Transverse colon (tissue), 4 donors: ENCODE measurements at regions not wholly inside any gene's neighbourhood (a gene's known extent, or its start where the extent isn't known, plus 50 kb on each side); places are given as distances from the start of the nearest gene placed in this dataset.

ENCODE experiments used
- DNase-seq: peaks from one replicate; pipeline ENCODE4 v3.0.0-alpha.2; 2019
- H3K27ac ChIP-seq, 4 donors: fragments of 200-600 bp; sonication (generic); 2 replicates each; pipeline ENCODE4 v1.5.1; 2016 to 2018; ENCODE audit warnings: inconsistent platforms in 4 of 4
- H3K27me3 ChIP-seq: fragments of 200-600 bp; sonication (generic); 2 replicates; pipeline ENCODE4 v1.5.1; 2017; ENCODE audit warnings: inconsistent platforms
- H3K36me3 ChIP-seq, 4 donors: fragments of 200-600 bp; sonication (generic); 2 replicates each; pipeline ENCODE4 v1.5.1; 2017 to 2019; ENCODE audit warnings: inconsistent platforms in 4 of 4
- H3K4me1 ChIP-seq, 4 donors: fragments of 200-600 bp; sonication (generic); 2 replicates each; pipeline ENCODE4 v1.5.1; 2017 to 2020; ENCODE audit warnings: inconsistent platforms in 4 of 4
- H3K4me3 ChIP-seq, 4 donors: fragments of 200-600 bp; sonication (generic); 1 replicate in 1 of 4; 2 replicates in 3 of 4; pipeline versions ENCODE4 v1.5.1 to v1.6.1; 2017 to 2019; ENCODE audit warnings: inconsistent platforms in 4 of 4
- H3K9me3 ChIP-seq, 2 donors: fragments of 200-600 bp; sonication (generic); 2 replicates each; pipeline ENCODE4 v1.5.1; 2017 to 2019; ENCODE audit warnings: inconsistent platforms in 2 of 2
- EP300 ChIP-seq: sonication (generic); formaldehyde crosslinking; IDR thresholded peaks from one replicate; pipeline ENCODE4 v1.6.1; 2017; ENCODE audit warnings: antibody characterized with exemption, low read depth
- POLR2A ChIP-seq: fragments of 450-650 bp; IDR thresholded peaks from one replicate; pipeline ENCODE4 v1.6.1; 2016; ENCODE audit warnings: antibody characterized with exemption, mild to moderate bottlenecking, moderate library complexity
- POLR2AphosphoS5 ChIP-seq, 3 donors: sonication (generic); formaldehyde crosslinking; IDR thresholded peaks; one replicate each; pipeline ENCODE4 v1.6.1; 2016; ENCODE audit warnings: antibody characterized with exemption in 3 of 3
- WGBS, 2 donors: methylation state at CpG; one replicate each; pipeline ENCODE4 v1.1.5; 2018; ENCODE audit warnings: low coverage in 1 of 2; 5-methylcytosine and 5-hydroxymethylcytosine counted together
- in situ Hi-C, 4 donors: fragments of 200-750 bp; cut with MboI; loops; one replicate each; pipeline versions ENCODE4 v1.15.0 to v1.15.1; 2017; ENCODE audit warnings: low sequenced_read_pairs in 3 of 4, low pct_ligation_motif_present in 1 of 4, low pct_unique_long_range_greater_than_20kb in 1 of 4
- intact Hi-C: fragments of 100-400 bp; cut with DNase I; formaldehyde crosslinking; loops from one replicate; pipeline ENCODE4 v1.15.1; 2023; ENCODE audit warnings: low total_unique reads
- TF ChIP-seq, protein P1 (sequence below), 5 experiments: fragments of 200-600 bp in 3 of 5; fragments of 450-650 bp in 2 of 5; sonication (generic) in 3 of 5; IDR thresholded peaks; 1 replicate in 2 of 5; 2 replicates in 3 of 5; pipeline ENCODE4 v1.5.1; 2016 to 2017; ENCODE audit warnings: antibody characterized with exemption in 5 of 5, inconsistent platforms in 3 of 5, mild to moderate bottlenecking in 2 of 5, moderate library complexity in 1 of 5

- Histone ChIP-seq H3K4me1 (no peaks in the 10 kb centered on the region), H3K4me3 (no peak overlapping the region), H3K27ac (no peak overlapping the region), H3K9me3 (peaks cover 0 to 3% of the 10 kb centered on the region in 2 donors), H3K36me3 (no peaks in the 10 kb centered on the region), H3K27me3 (no peaks in the 10 kb centered on the region)
- DNase-seq, result no peak
- intact Hi-C loops, result no loop called here
- in situ Hi-C loops, result no loop called here
- 83 to 91% methylated on average over 4 to 5 of the region's 5 CpGs for WGBS, 2 donors
- no peak for TF ChIP-seq EP300
- TF ChIP-seq, protein P1, sequence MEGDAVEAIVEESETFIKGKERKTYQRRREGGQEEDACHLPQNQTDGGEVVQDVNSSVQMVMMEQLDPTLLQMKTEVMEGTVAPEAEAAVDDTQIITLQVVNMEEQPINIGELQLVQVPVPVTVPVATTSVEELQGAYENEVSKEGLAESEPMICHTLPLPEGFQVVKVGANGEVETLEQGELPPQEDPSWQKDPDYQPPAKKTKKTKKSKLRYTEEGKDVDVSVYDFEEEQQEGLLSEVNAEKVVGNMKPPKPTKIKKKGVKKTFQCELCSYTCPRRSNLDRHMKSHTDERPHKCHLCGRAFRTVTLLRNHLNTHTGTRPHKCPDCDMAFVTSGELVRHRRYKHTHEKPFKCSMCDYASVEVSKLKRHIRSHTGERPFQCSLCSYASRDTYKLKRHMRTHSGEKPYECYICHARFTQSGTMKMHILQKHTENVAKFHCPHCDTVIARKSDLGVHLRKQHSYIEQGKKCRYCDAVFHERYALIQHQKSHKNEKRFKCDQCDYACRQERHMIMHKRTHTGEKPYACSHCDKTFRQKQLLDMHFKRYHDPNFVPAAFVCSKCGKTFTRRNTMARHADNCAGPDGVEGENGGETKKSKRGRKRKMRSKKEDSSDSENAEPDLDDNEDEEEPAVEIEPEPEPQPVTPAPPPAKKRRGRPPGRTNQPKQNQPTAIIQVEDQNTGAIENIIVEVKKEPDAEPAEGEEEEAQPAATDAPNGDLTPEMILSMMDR (IDR thresholded peaks at IDR 0.05), result no peak
- TF ChIP-seq POLR2AphosphoS5 (IDR thresholded peaks at IDR 0.05), result no peak
These were observed 425.2 kb upstream of the CNTNAP2 start for GRCh38 chr7:145691377-145691914.

- WGBS, 2 donors, result 83 to 87% methylated on average over 3 of the region's 3 CpGs
- no peak for TF ChIP-seq POLR2A
- TF ChIP-seq, protein P1 (IDR thresholded peaks at IDR 0.05), result no peak
- TF ChIP-seq POLR2AphosphoS5 (IDR thresholded peaks at IDR 0.05), result no peak
- TF ChIP-seq EP300, result no peak
- in situ Hi-C loops, result no loop called here
These were observed 435.0 kb upstream of the CNTNAP2 start for GRCh38 chr7:145681646-145682045.

GRCh38 chr7:145681159-145681558 lies 435.4 kb upstream of the CNTNAP2 start:
- Histone ChIP-seq H3K9me3 (no peaks in the 10 kb centered on the region), H3K36me3 (no peaks in the 10 kb centered on the region), H3K27ac (no peak overlapping the region), H3K4me1 (no peaks in the 10 kb centered on the region), H3K27me3 (no peaks in the 10 kb centered on the region), H3K4me3 (no peak overlapping the region)
- DNase-seq, result no peak
- in situ Hi-C loops, result no loop called here
- intact Hi-C loops, result no loop called here
- TF ChIP-seq POLR2AphosphoS5 (IDR thresholded peaks at IDR 0.05), result no peak
- no peak for TF ChIP-seq POLR2A
- TF ChIP-seq EP300, result no peak
- TF ChIP-seq, protein P1 (IDR thresholded peaks at IDR 0.05), result no peak

More at GRCh38 chr7:145681646-145682045, 435.0 kb upstream of the CNTNAP2 start:
- Histone ChIP-seq H3K27me3 (no peaks in the 10 kb centered on the region), H3K4me3 (no peak overlapping the region), H3K4me1 (no peaks in the 10 kb centered on the region), H3K27ac (no peak overlapping the region), H3K36me3 (no peaks in the 10 kb centered on the region), H3K9me3 (no peaks in the 10 kb centered on the region)
- intact Hi-C loops, result no loop called here
- no peak for DNase-seq

DNA sequence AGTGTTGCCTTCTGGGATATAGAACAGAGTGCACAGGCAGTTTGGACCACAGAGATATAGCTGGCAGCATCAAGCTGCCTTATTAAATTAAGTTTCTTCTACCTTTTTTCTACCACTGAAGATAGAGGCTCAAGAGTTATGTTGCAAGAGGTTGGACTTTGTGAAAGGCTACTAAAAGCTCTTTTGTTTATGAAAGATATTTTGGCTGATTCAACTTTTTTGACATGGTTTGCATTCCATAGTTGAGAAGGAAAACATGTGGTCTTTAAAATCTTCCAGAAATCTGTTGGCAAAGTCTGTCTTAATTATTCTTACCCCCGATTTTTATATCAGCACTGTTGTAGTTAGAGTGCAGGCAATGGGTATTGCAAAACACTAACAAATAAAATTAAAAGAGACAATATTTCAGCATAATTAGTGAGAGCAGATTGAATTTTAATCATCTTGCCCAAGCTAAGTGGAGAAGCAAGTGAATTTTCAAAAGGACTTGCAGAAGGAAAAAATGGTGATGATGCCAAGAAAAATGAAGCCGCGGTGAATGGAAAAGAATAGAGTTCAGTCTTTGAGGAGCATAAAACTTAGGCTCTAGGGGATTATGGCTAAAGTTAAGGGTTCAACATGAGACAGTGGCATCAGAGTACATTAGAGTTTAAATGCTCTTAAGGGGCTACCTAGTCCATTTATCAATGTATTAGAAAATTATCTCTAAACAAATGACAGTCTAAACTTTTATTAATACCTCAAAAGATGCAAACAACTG lies 450.9 kb upstream of the CNTNAP2 start:
- peak in 1 of 3 donors; percentile 17 for TF ChIP-seq POLR2AphosphoS5 (IDR thresholded peaks at IDR 0.05)
- TF ChIP-seq POLR2A, result no peak
- Histone ChIP-seq H3K4me3 (no peak overlapping the region), H3K36me3 (no peaks in the 10 kb centered on the region), H3K27ac (no peak overlapping the region), H3K4me1 (no peaks in the 10 kb centered on the region), H3K9me3 (peaks cover 0 to 6% of the 10 kb centered on the region in 2 donors), H3K27me3 (no peaks in the 10 kb centered on the region)
- in situ Hi-C loops, result no loop called here
- WGBS, 2 donors, result 64 to 83% methylated on average over 3 of the region's 3 CpGs
- DNase-seq, result no peak
- intact Hi-C loops, result no loop called here
